K562 (cell line): ENCODE measurements at regions not wholly inside any gene's neighbourhood (a gene's known extent, or its start where the extent isn't known, plus 50 kb on each side); places are given as distances from the start of the nearest gene placed in this dataset.

Experiments
- CHD7 ChIP-seq: fragments of 200-600 bp; sonication (generic); IDR thresholded peaks from one replicate; pipeline ENCODE4 v1.6.1; 2012; ENCODE audit warnings: mild to moderate bottlenecking, low read depth, low read length, inconsistent platforms
- FOXK1 ChIP-seq: sonication (generic); formaldehyde crosslinking; IDR thresholded peaks from 2 replicates; pipeline ENCODE4 v1.8.0; 2022; ENCODE audit warnings: missing genetic modification reagents, mild to moderate bottlenecking, borderline replicate concordance
- GATAD2A ChIP-seq: fragments of 450-650 bp; IDR thresholded peaks from 2 replicates; pipeline ENCODE4 v1.6.1; 2017
- MEF2A ChIP-seq: IDR thresholded peaks from 2 replicates; pipeline ENCODE4 v1.6.1; 2011; ENCODE audit warnings: low read depth, mild to moderate bottlenecking, low read length, moderate library complexity; ENCODE audit not compliant: control insufficient read depth
- NFE2L1 ChIP-seq: fragments of 450-650 bp; IDR thresholded peaks from 2 replicates; pipeline ENCODE4 v1.6.1; 2016; ENCODE audit warnings: missing genetic modification characterization, low read depth, mild to moderate bottlenecking, missing compliant biosample characterization, moderate library complexity, borderline replicate concordance
- NFIC ChIP-seq: fragments of 450-650 bp; IDR thresholded peaks from 2 replicates; pipeline ENCODE4 v1.6.1; 2017; ENCODE audit warnings: mild to moderate bottlenecking, inconsistent platforms
- RFX5 ChIP-seq: IDR thresholded peaks from 2 replicates; pipeline ENCODE4 v1.6.1; 2011; ENCODE audit warnings: low read depth, mild to moderate bottlenecking, improper control_type of control experiment, low read length
- ZFP36 ChIP-seq: fragments of 150-350 bp; IDR thresholded peaks from 2 replicates; pipeline ENCODE4 v1.6.1; 2018; ENCODE audit warnings: low read length, low read depth; ENCODE audit not compliant: partially characterized antibody
- ZNF146 ChIP-seq: IDR thresholded peaks from one replicate; pipeline ENCODE4 v1.6.1; 2018; ENCODE audit warnings: missing compliant biosample characterization; ENCODE audit not compliant: unreplicated experiment
- ZNF239 ChIP-seq: fragments of 250-450 bp; sonication (Bioruptor Pico); IDR thresholded peaks from 2 replicates; pipeline ENCODE4 v1.4.0; 2020; ENCODE audit warnings: mild to moderate bottlenecking
- ZNF561 ChIP-seq: fragments of 450-650 bp; formaldehyde crosslinking; conservative IDR thresholded peaks from 2 replicates; pipeline ENCODE4 v1.4.0; 2020; ENCODE audit warnings: mild to moderate bottlenecking, moderate library complexity
- ZNF696 ChIP-seq: fragments of 250-450 bp; sonication (Bioruptor Pico); conservative IDR thresholded peaks from 2 replicates; pipeline ENCODE4 v1.4.0; 2020; ENCODE audit warnings: mild to moderate bottlenecking, moderate library complexity
- ZNF699 ChIP-seq: fragments of 250-450 bp; sonication (Bioruptor Pico); IDR thresholded peaks from 2 replicates; pipeline ENCODE4 v1.8.0; 2021; ENCODE audit warnings: mild to moderate bottlenecking, moderate library complexity; ENCODE audit not compliant: insufficient replicate concordance
- TF ChIP-seq, protein P1 (sequence below), 3 experiments: fragments of 200-800 bp in 1 of 3; fragments of 250-450 bp in 1 of 3; fragments of 450-650 bp in 1 of 3; sonication (Bioruptor Pico) in 1 of 3; sonication (Bioruptor generic) in 1 of 3; formaldehyde crosslinking in 1 of 3; IDR thresholded peaks; 2 replicates each; pipeline versions ENCODE4 v1.6.1 to v1.8.0; 2016 to 2022; ENCODE audit warnings: mild to moderate bottlenecking in 2 of 3, missing genetic modification characterization in 2 of 3, missing compliant biosample characterization in 1 of 3, moderate library complexity in 1 of 3

DNA sequence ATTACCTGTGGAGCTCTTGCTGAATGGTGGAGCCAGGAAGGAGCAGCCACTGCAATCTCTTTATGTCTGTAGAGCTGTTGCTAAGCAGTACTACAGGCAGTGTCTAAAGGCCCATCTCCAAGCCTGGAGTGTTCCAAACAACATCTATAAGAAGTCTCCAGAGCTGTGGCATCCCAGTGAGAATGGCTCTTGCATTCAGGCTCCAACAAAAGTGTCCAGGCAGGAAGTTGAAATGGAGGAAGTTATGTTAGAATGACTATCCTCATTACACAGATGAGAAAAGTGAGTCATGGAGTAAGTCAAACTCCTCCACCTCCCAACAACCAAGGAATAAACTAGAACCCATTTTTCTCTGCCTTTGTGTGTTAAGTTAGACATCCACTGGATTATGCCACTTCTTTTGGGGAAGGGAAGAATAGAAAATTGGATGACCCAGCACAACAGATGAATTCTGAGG, 288.5 kb upstream of the STXBP5 start (continued):
- TF ChIP-seq, protein P1, sequence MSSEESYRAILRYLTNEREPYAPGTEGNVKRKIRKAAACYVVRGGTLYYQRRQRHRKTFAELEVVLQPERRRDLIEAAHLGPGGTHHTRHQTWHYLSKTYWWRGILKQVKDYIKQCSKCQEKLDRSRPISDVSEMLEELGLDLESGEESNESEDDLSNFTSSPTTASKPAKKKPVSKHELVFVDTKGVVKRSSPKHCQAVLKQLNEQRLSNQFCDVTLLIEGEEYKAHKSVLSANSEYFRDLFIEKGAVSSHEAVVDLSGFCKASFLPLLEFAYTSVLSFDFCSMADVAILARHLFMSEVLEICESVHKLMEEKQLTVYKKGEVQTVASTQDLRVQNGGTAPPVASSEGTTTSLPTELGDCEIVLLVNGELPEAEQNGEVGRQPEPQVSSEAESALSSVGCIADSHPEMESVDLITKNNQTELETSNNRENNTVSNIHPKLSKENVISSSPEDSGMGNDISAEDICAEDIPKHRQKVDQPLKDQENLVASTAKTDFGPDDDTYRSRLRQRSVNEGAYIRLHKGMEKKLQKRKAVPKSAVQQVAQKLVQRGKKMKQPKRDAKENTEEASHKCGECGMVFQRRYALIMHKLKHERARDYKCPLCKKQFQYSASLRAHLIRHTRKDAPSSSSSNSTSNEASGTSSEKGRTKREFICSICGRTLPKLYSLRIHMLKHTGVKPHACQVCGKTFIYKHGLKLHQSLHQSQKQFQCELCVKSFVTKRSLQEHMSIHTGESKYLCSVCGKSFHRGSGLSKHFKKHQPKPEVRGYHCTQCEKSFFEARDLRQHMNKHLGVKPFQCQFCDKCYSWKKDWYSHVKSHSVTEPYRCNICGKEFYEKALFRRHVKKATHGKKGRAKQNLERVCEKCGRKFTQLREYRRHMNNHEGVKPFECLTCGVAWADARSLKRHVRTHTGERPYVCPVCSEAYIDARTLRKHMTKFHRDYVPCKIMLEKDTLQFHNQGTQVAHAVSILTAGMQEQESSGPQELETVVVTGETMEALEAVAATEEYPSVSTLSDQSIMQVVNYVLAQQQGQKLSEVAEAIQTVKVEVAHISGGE (CRISPR knock-in tag; IDR thresholded peaks at IDR 0.05): 0 out of 6 replicates have a peak, but pooled peaks of 1 of the 3 experiments have one; percentile 16
- no peak for TF ChIP-seq NFIC
- no peak for TF ChIP-seq NFE2L1 (tag)
- 0 out of 2 replicates have a peak, but pooled peaks have one; percentile 20 for TF ChIP-seq ZNF561
- TF ChIP-seq ZFP36: no peak
- TF ChIP-seq FOXK1 (CRISPR knock-in tag): no peak
- TF ChIP-seq RFX5: no peak
- TF ChIP-seq CHD7: no peak
- TF ChIP-seq ZNF696 (CRISPR knock-in tag): no peak
- no peak for TF ChIP-seq ZNF699 (CRISPR knock-in tag)
- no peak for TF ChIP-seq ZNF146
- TF ChIP-seq ZNF239 (CRISPR knock-in tag): peak; percentile 85
- TF ChIP-seq MEF2A: no peak
- no peak for TF ChIP-seq GATAD2A
